Mesendoderm (in vitro differentiated cells): ENCODE measurements at regions not wholly inside any gene's neighbourhood (a gene's known extent, or its start where the extent isn't known, plus 50 kb on each side); places are given as distances from the start of the nearest gene placed in this dataset.

Experiments
- DNase-seq: peaks from one replicate; pipeline ENCODE4 v3.0.0; 2013
- H2AK5ac ChIP-seq: 2 replicates; pipeline ENCODE4 v1.6.1; 2013; ENCODE audit warnings: low read length, inconsistent platforms
- H2BK120ac ChIP-seq: 2 replicates; pipeline ENCODE4 v1.6.1; 2013; ENCODE audit warnings: low read depth, mild to moderate bottlenecking, low read length, moderate library complexity, mixed read lengths
- H2BK15ac ChIP-seq: replicated peaks from 2 replicates; pipeline ENCODE4 v1.6.1; 2013; ENCODE audit warnings: low read depth, mild to moderate bottlenecking, moderate library complexity
- H2BK5ac ChIP-seq: 2 replicates; pipeline ENCODE4 v1.6.1; 2013; ENCODE audit warnings: low read length, inconsistent platforms
- H3K18ac ChIP-seq: 2 replicates; pipeline ENCODE4 v1.6.1; 2013; ENCODE audit warnings: mild to moderate bottlenecking, low read length, mixed read lengths
- H3K23ac ChIP-seq: one replicate; pipeline ENCODE4 v1.6.1; 2013; ENCODE audit warnings: low read length
- H3K27ac ChIP-seq: 2 replicates; pipeline ENCODE4 v1.5.1; 2013; ENCODE audit warnings: low read depth, mild to moderate bottlenecking, inconsistent platforms, low read length, moderate library complexity
- H3K27me3 ChIP-seq: 2 replicates; pipeline ENCODE4 v1.6.1; 2013; ENCODE audit warnings: low read length, control low read depth, mild to moderate bottlenecking, inconsistent platforms; ENCODE audit not compliant: insufficient read depth, poor library complexity
- H3K36me3 ChIP-seq: 2 replicates; pipeline ENCODE4 v1.6.1; 2013; ENCODE audit warnings: low read length, inconsistent platforms; ENCODE audit not compliant: control insufficient read depth, insufficient read depth
- H3K4ac ChIP-seq: one replicate; pipeline ENCODE4 v1.6.1; 2013; ENCODE audit warnings: low read depth, mild to moderate bottlenecking, low read length, moderate library complexity
- H3K4me1 ChIP-seq: 2 replicates; pipeline ENCODE4 v1.6.1; 2013; ENCODE audit warnings: low read depth, low read length, inconsistent platforms; ENCODE audit not compliant: control insufficient read depth
- H3K4me2 ChIP-seq: 2 replicates; pipeline ENCODE4 v1.6.1; 2013; ENCODE audit warnings: low read length
- H3K4me3 ChIP-seq: 2 replicates; pipeline ENCODE4 v1.5.1; 2013; ENCODE audit warnings: mild to moderate bottlenecking, low read length
- H3K56ac ChIP-seq: one replicate; pipeline ENCODE4 v1.6.1; 2013; ENCODE audit warnings: low read length
- H3K79me1 ChIP-seq: 2 replicates; pipeline ENCODE4 v1.6.1; 2013; ENCODE audit warnings: low read length, inconsistent platforms
- H3K79me2 ChIP-seq: 2 replicates; pipeline ENCODE4 v1.6.1; 2013; ENCODE audit warnings: mild to moderate bottlenecking, low read length; ENCODE audit not compliant: control insufficient read depth, insufficient read depth
- H3K9ac ChIP-seq: 2 replicates; pipeline ENCODE4 v1.6.1; 2013; ENCODE audit warnings: low read length, inconsistent platforms
- H4K5ac ChIP-seq: one replicate; pipeline ENCODE4 v1.6.1; 2013; ENCODE audit warnings: low read length
- H4K8ac ChIP-seq: one replicate; pipeline ENCODE4 v1.6.1; 2013; ENCODE audit warnings: low read depth, mild to moderate bottlenecking, control low read depth, low read length, moderate library complexity
- WGBS: extraction: QIAGEN DNeasy Blood & Tissue Kit; methylation state at CpG from one replicate; pipeline ENCODE4 v1.1.7; 2013; ENCODE audit warnings: low lambda C conversion rate, missing lambda C conversion rate; ENCODE audit not compliant: insufficient coverage; ENCODE audit errors: extremely low coverage; 5-methylcytosine and 5-hydroxymethylcytosine counted together

GRCh38 chr17:83155128-83156121 lies 76.0 kb downstream of the METRNL start:
- no peak overlapping the region for H2BK120ac ChIP-seq
- H3K27ac ChIP-seq: no peak overlapping the region
- no peak overlapping the region for H3K9ac ChIP-seq

GRCh38 chr17:83156408-83156807 lies 77.0 kb downstream of the METRNL start:
- Histone ChIP-seq H3K18ac (no peak overlapping the region), H3K4me2 (no peak overlapping the region), H3K4me3 (no peak overlapping the region), H3K79me1 (no peaks in the 10 kb centered on the region), H3K79me2 (no peaks in the 10 kb centered on the region), H4K8ac (no peak overlapping the region), H3K27ac (no peak overlapping the region), H4K5ac (no peak overlapping the region), H2AK5ac (no peak overlapping the region), H3K56ac (no peak overlapping the region), H2BK120ac (no peak overlapping the region), H3K4ac (no peak overlapping the region), H3K23ac (no peak overlapping the region), H3K9ac (no peak overlapping the region), H3K4me1 (no peaks in the 10 kb centered on the region), H2BK15ac (no peak overlapping the region), H2BK5ac (no peak overlapping the region), H3K36me3 (no peaks in the 10 kb centered on the region), H3K27me3 (no peaks in the 10 kb centered on the region)
- WGBS: no CpG with 5 or more reads among the region's 11 CpGs
- DNase-seq: no peak

More at GRCh38 chr17:83155128-83156121, 76.0 kb downstream of the METRNL start:
- Histone ChIP-seq H3K4ac (no peak overlapping the region), H2BK5ac (no peak overlapping the region), H3K4me3 (no peak overlapping the region), H2BK15ac (no peak overlapping the region), H3K18ac (no peak overlapping the region), H3K36me3 (no peaks in the 10 kb centered on the region), H3K27me3 (no peaks in the 10 kb centered on the region), H3K79me2 (no peaks in the 10 kb centered on the region), H3K4me2 (no peak overlapping the region), H4K5ac (no peak overlapping the region), H4K8ac (no peak overlapping the region), H2AK5ac (no peak overlapping the region), H3K23ac (no peak overlapping the region), H3K79me1 (no peaks in the 10 kb centered on the region), H3K56ac (no peak overlapping the region), H3K4me1 (no peaks in the 10 kb centered on the region)
- no peak for DNase-seq
- WGBS: no CpG with 5 or more reads among the region's 32 CpGs

GRCh38 chr17:83159204-83160049 lies 80.0 kb downstream of the METRNL start:
- Histone ChIP-seq H3K79me2 (no peaks in the 10 kb centered on the region), H3K36me3 (no peaks in the 10 kb centered on the region), H3K56ac (no peak overlapping the region), H2BK15ac (no peak overlapping the region), H3K4ac (no peak overlapping the region), H4K8ac (no peak overlapping the region), H3K9ac (no peak overlapping the region), H3K4me1 (no peaks in the 10 kb centered on the region), H2AK5ac (no peak overlapping the region), H2BK5ac (no peak overlapping the region), H3K79me1 (no peaks in the 10 kb centered on the region), H3K23ac (no peak overlapping the region), H3K4me3 (no peak overlapping the region), H3K27me3 (no peaks in the 10 kb centered on the region), H3K4me2 (no peak overlapping the region), H4K5ac (no peak overlapping the region), H3K18ac (no peak overlapping the region), H3K27ac (no peak overlapping the region), H2BK120ac (no peak overlapping the region)
- no CpG with 5 or more reads among the region's 19 CpGs for WGBS
- no peak for DNase-seq

- no peaks in the 10 kb centered on the region for H3K4me1 ChIP-seq
These were observed 81.3 kb downstream of the METRNL start for GRCh38 chr17:83160443-83161297.

GRCh38 chr17:83161298-83162034 lies 82.1 kb downstream of the METRNL start:
- Histone ChIP-seq H3K27ac (no peak overlapping the region), H3K4me1 (no peaks in the 10 kb centered on the region), H3K4me2 (no peak overlapping the region), H3K27me3 (no peaks in the 10 kb centered on the region), H3K4me3 (no peak overlapping the region), H3K9ac (no peak overlapping the region), H3K79me1 (no peaks in the 10 kb centered on the region), H3K56ac (no peak overlapping the region), H3K23ac (no peak overlapping the region), H2BK5ac (no peak overlapping the region), H3K18ac (no peak overlapping the region), H3K36me3 (no peaks in the 10 kb centered on the region), H2AK5ac (no peak overlapping the region), H2BK120ac (no peak overlapping the region), H3K79me2 (no peaks in the 10 kb centered on the region), H4K5ac (no peak overlapping the region), H4K8ac (no peak overlapping the region), H3K4ac (no peak overlapping the region), H2BK15ac (no peak overlapping the region)
- WGBS: no CpG with 5 or more reads among the region's 14 CpGs
- no peak for DNase-seq

More at GRCh38 chr17:83160443-83161297, 81.3 kb downstream of the METRNL start:
- Histone ChIP-seq H3K23ac (no peak overlapping the region), H3K79me1 (no peaks in the 10 kb centered on the region), H3K4me3 (no peak overlapping the region), H3K27me3 (no peaks in the 10 kb centered on the region), H3K36me3 (no peaks in the 10 kb centered on the region), H2AK5ac (no peak overlapping the region), H4K5ac (no peak overlapping the region), H3K9ac (no peak overlapping the region), H4K8ac (no peak overlapping the region), H3K56ac (no peak overlapping the region), H2BK120ac (no peak overlapping the region), H3K4ac (no peak overlapping the region), H3K4me2 (no peak overlapping the region), H3K18ac (no peak overlapping the region), H3K79me2 (no peaks in the 10 kb centered on the region), H2BK5ac (no peak overlapping the region), H3K27ac (no peak overlapping the region), H2BK15ac (no peak overlapping the region)
- WGBS: no CpG with 5 or more reads among the region's 19 CpGs
- DNase-seq: no peak
